ENCODE measurements at regions not wholly inside any gene's neighbourhood (a gene's known extent, or its start where the extent isn't known, plus 50 kb on each side); places are given as distances from the start of the nearest gene placed in this dataset.
"Not testable (repeated sequence)": the region's sequence is repeated elsewhere in the genome, so short reads cannot be mapped to it uniquely, and the experiment has no call there.

- ATAC-seq: no peak
- no peak for DNase-seq (ENCODE audit: missing footprints)
- intact Hi-C loops (cut with DNase I): no loop called here
Observed at GRCh38 chr7:86407291-86407690, 236.4 kb upstream of the GRM3 start.

GRCh38 chr7:86391813-86392212, 251.9 kb upstream of the GRM3 start:
- ATAC-seq (no peak), DNase-seq (ENCODE audit: missing footprints) (no peak)
- intact Hi-C loops (cut with DNase I): no loop called here

- intact Hi-C loops (cut with DNase I); ATAC-seq: not testable (repeated sequence)
- peak; percentile 14 for DNase-seq (ENCODE audit: missing footprints)
Observed at GRCh38 chr7:86375602-86376001, 268.1 kb upstream of the GRM3 start.

- no peak for ATAC-seq
Observed at GRCh38 chr7:86372262-86372661, 271.4 kb upstream of the GRM3 start.

GRCh38 chr7:86366946-86367345, 276.8 kb upstream of the GRM3 start:
- DNase-seq (ENCODE audit: missing footprints) (no peak), ATAC-seq (no peak)
- intact Hi-C loops (cut with DNase I): no loop called here

More at GRCh38 chr7:86372262-86372661, 271.4 kb upstream of the GRM3 start:
- DNase-seq (ENCODE audit: missing footprints): no peak
- intact Hi-C loops (cut with DNase I): no loop called here

GRCh38 chr7:86340407-86340806, 303.3 kb upstream of the GRM3 start:
- DNase-seq (ENCODE audit: missing footprints); intact Hi-C loops (cut with DNase I); ATAC-seq: not testable (repeated sequence)

GRCh38 chr7:86339051-86339450, 304.7 kb upstream of the GRM3 start:
- intact Hi-C loops (cut with DNase I): no loop called here
- DNase-seq (ENCODE audit: missing footprints) (no peak), ATAC-seq (no peak)

- no peak for ATAC-seq
- intact Hi-C loops (cut with DNase I): no loop called here
- DNase-seq (ENCODE audit: missing footprints): no peak
Observed at GRCh38 chr7:86328801-86329433, 314.8 kb upstream of the GRM3 start.

- no peak for DNase-seq (ENCODE audit: missing footprints)
Observed at GRCh38 chr7:86326847-86327246, 316.9 kb upstream of the GRM3 start.

GRCh38 chr7:86320889-86321288, 322.8 kb upstream of the GRM3 start:
- intact Hi-C loops (cut with DNase I): no loop called here
- DNase-seq (ENCODE audit: missing footprints) (no peak), ATAC-seq (no peak)

More at GRCh38 chr7:86326847-86327246, 316.9 kb upstream of the GRM3 start:
- intact Hi-C loops (cut with DNase I): no loop called here
- ATAC-seq: no peak

GRCh38 chr7:86320341-86320740, 323.4 kb upstream of the GRM3 start:
- no peak for DNase-seq (ENCODE audit: missing footprints)
- intact Hi-C loops (cut with DNase I): no loop called here
- ATAC-seq: no peak

- no peak for ATAC-seq
- intact Hi-C loops (cut with DNase I): no loop called here
Observed at GRCh38 chr7:86313842-86314241, 329.9 kb upstream of the GRM3 start.

GRCh38 chr7:86301301-86301700, 342.4 kb upstream of the GRM3 start:
- DNase-seq (ENCODE audit: missing footprints) (no peak), ATAC-seq (no peak)
- intact Hi-C loops (cut with DNase I): no loop called here

More at GRCh38 chr7:86313842-86314241, 329.9 kb upstream of the GRM3 start:
- no peak for DNase-seq (ENCODE audit: missing footprints)

GRCh38 chr7:86295526-86295925, 348.2 kb upstream of the GRM3 start:
- intact Hi-C loops (cut with DNase I): no loop called here
- no peak for ATAC-seq
- DNase-seq (ENCODE audit: missing footprints): no peak

- no peak for DNase-seq (ENCODE audit: missing footprints)
Observed at GRCh38 chr7:86282014-86282682, 361.6 kb upstream of the GRM3 start.

GRCh38 chr7:86280150-86280549, 363.6 kb upstream of the GRM3 start:
- intact Hi-C loops (cut with DNase I): no loop called here
- DNase-seq (ENCODE audit: missing footprints) (no peak), ATAC-seq (no peak)

More at GRCh38 chr7:86282014-86282682, 361.6 kb upstream of the GRM3 start:
- intact Hi-C loops (cut with DNase I): no loop called here
- ATAC-seq: no peak

GRCh38 chr7:86262781-86263180, 380.9 kb upstream of the GRM3 start:
- DNase-seq (ENCODE audit: missing footprints) (no peak), ATAC-seq (no peak)
- intact Hi-C loops (cut with DNase I): no loop called here

GRCh38 chr7:86257894-86258293, 385.8 kb upstream of the GRM3 start:
- intact Hi-C loops (cut with DNase I): no loop called here
- DNase-seq (ENCODE audit: missing footprints) (no peak), ATAC-seq (no peak)

- ATAC-seq (no peak), DNase-seq (ENCODE audit: missing footprints) (peak; percentile 40)
- intact Hi-C loops (cut with DNase I): no loop called here
Observed at GRCh38 chr7:86252406-86252805, 391.3 kb upstream of the GRM3 start.

GRCh38 chr7:86248977-86249376, 394.7 kb upstream of the GRM3 start:
- intact Hi-C loops (cut with DNase I): no loop called here
- DNase-seq (ENCODE audit: missing footprints) (no peak), ATAC-seq (no peak)

- DNase-seq (ENCODE audit: missing footprints): no peak
- ATAC-seq: no peak
Observed at GRCh38 chr7:86243171-86243570, 400.5 kb upstream of the GRM3 start.

More at GRCh38 chr7:86243171-86243570, 400.5 kb upstream of the GRM3 start:
- intact Hi-C loops (cut with DNase I): no loop called here

Data from Right ventricle myocardium inferior (tissue), 1 donor.